K562 (cell line): ENCODE measurements at regions not wholly inside any gene's neighbourhood (a gene's known extent, or its start where the extent isn't known, plus 50 kb on each side); places are given as distances from the start of the nearest gene placed in this dataset.

Source experiments
- ATAC-seq: fragments of 200-7000 bp; cut with Tn5 transposase; 3 replicates; pipeline ENCODE4 v1.9.1; 2020; ENCODE audit warnings: moderate library complexity
- BruUV-seq: library from RNA; stranded (reverse); fragments of 400-500 nt; replicated peaks from 2 replicates; lab custom pipeline; 2021; lab: Mats Ljungman, UMichigan
- CTCF ChIA-PET: fragments of 300-600 bp; formaldehyde crosslinking; extraction: SDS; loops from one replicate; lab custom pipeline; 2021; ENCODE audit warnings: low intra/inter-chr PET ratio; lab: Yijun Ruan, JAX
- POLR2A ChIA-PET: fragments of 300-600, 350-650 bp; sonication (Branson Sonifier 250); formaldehyde crosslinking; extraction: SDS; loops from one replicate; lab custom pipeline; 2021; ENCODE audit warnings: antibody characterized with exemption, inconsistent platforms; lab: Yijun Ruan, JAX
- DNase-seq, 4 experiments: peaks; one replicate each; pipeline versions ENCODE4 v3.0.0 to v3.0.0-alpha.2; 2011 to 2018; ENCODE audit warnings: low spot score in 3 of 4, mixed read lengths in 3 of 4; ENCODE audit errors: extremely low read depth in 1 of 4
- FAIRE-seq: peaks from 2 replicates; lab custom pipeline; 2011; peaks lifted over from hg19 to GRCh38; lab: Jason Lieb, UNC
- H2AFZ ChIP-seq: 2 replicates; pipeline ENCODE4 v1.6.0; 2011; ENCODE audit warnings: low read depth, low read length, control low read depth, inconsistent platforms
- H3K27ac ChIP-seq: fragments of 200-600 bp; 3 replicates; pipeline ENCODE4 v1.8.0; 2011; ENCODE audit warnings: low read depth, mild to moderate bottlenecking, control low read depth, inconsistent platforms, low read length, moderate library complexity, mixed read lengths; ENCODE audit errors: extremely low read depth
- H3K27me3 ChIP-seq, 2 experiments: fragments of 300-600 bp in 1 of 2; 2 replicates in 1 of 2; 3 replicates in 1 of 2; pipeline versions ENCODE4 v1.6.0 to v1.8.0; 2011; ENCODE audit warnings: inconsistent platforms in 2 of 2, low read length in 2 of 2, mild to moderate bottlenecking in 1 of 2, mixed read lengths in 1 of 2, moderate library complexity in 1 of 2; ENCODE audit not compliant: control insufficient read depth in 2 of 2, insufficient read depth in 2 of 2
- H3K36me3 ChIP-seq: fragments of 300-600 bp; 3 replicates; pipeline ENCODE4 v1.8.0; 2011; ENCODE audit warnings: mild to moderate bottlenecking, low read length, inconsistent platforms; ENCODE audit not compliant: control insufficient read depth, insufficient read depth
- H3K4me1 ChIP-seq, 2 experiments: fragments of 200-600 bp in 1 of 2; replicated peaks in 1 of 2; 2 replicates in 1 of 2; 3 replicates in 1 of 2; pipeline versions ENCODE4 v1.5.1 to v1.8.0; 2011; ENCODE audit warnings: inconsistent platforms in 2 of 2, low read length in 2 of 2, mild to moderate bottlenecking in 1 of 2, mixed read lengths in 1 of 2, moderate library complexity in 1 of 2; ENCODE audit not compliant: control insufficient read depth in 2 of 2, insufficient read depth in 2 of 2
- H3K4me2 ChIP-seq: 2 replicates; pipeline ENCODE4 v1.6.1; 2011; ENCODE audit warnings: low read length, control low read depth, inconsistent platforms, mixed read lengths; ENCODE audit not compliant: insufficient read depth
- H3K4me3 ChIP-seq: fragments of 200-600 bp; sonication (generic), shearing (Covaris generic); 2 replicates; pipeline ENCODE4 v1.5.1; 2016; ENCODE audit warnings: control low read depth, inconsistent platforms
- H3K79me2 ChIP-seq: fragments of 200-600 bp; 3 replicates; pipeline ENCODE4 v1.8.0; 2011; ENCODE audit warnings: low read length, inconsistent platforms; ENCODE audit not compliant: control insufficient read depth, insufficient read depth
- H3K9ac ChIP-seq, 2 experiments: 2 replicates each; pipeline versions ENCODE4 v1.6.0 to v1.6.1; 2011; ENCODE audit warnings: low read depth in 2 of 2, low read length in 2 of 2, control low read depth in 1 of 2, inconsistent platforms in 1 of 2, mild to moderate bottlenecking in 1 of 2, mixed read lengths in 1 of 2; ENCODE audit not compliant: insufficient read depth in 1 of 2
- H3K9me1 ChIP-seq: one replicate; pipeline ENCODE4 v1.6.0; 2011; ENCODE audit warnings: inconsistent platforms, mild to moderate bottlenecking, low read length, moderate library complexity; ENCODE audit not compliant: control insufficient read depth, insufficient read depth
- H3K9me3 ChIP-seq: replicated peaks from 2 replicates; pipeline ENCODE4 v1.5.1; 2011; ENCODE audit warnings: low read depth, low read length, inconsistent platforms; ENCODE audit not compliant: control insufficient read depth, insufficient read depth
- H4K20me1 ChIP-seq: replicated peaks from 2 replicates; pipeline ENCODE4 v1.6.1; 2011; ENCODE audit warnings: low read length, inconsistent platforms, mixed read lengths; ENCODE audit not compliant: control insufficient read depth, insufficient read depth
- CTBP1 ChIP-seq: fragments of 450-650 bp; IDR thresholded peaks from 2 replicates; pipeline ENCODE4 v1.6.1; 2016; ENCODE audit warnings: borderline replicate concordance
- FOXP1 ChIP-seq: sonication (generic); formaldehyde crosslinking; IDR thresholded peaks from 2 replicates; pipeline ENCODE4 v1.8.0; 2022; ENCODE audit warnings: mild to moderate bottlenecking, missing genetic modification reagents
- HDAC6 ChIP-seq: IDR thresholded peaks from 2 replicates; pipeline ENCODE4 v1.6.1; 2012; ENCODE audit warnings: low read depth, mild to moderate bottlenecking, control low read depth, inconsistent platforms, low read length, moderate library complexity
- HEY1 ChIP-seq: fragments of 250-450 bp; sonication (Bioruptor Pico); IDR thresholded peaks from 2 replicates; pipeline ENCODE4 v1.5.0; 2020; ENCODE audit warnings: mild to moderate bottlenecking, moderate library complexity, borderline replicate concordance
- MXI1 ChIP-seq: IDR thresholded peaks from 2 replicates; pipeline ENCODE4 v1.6.1; 2011; ENCODE audit warnings: low read depth, mild to moderate bottlenecking, improper control_type of control experiment, low read length
- POLR2G ChIP-seq: fragments of 200-400 bp; formaldehyde crosslinking; IDR thresholded peaks from 2 replicates; pipeline ENCODE4 v1.6.1; 2017; ENCODE audit warnings: low read depth, mild to moderate bottlenecking, antibody characterized with exemption, low read length, moderate library complexity
- PTRF ChIP-seq: fragments of 450-650 bp; IDR thresholded peaks from 2 replicates; pipeline ENCODE4 v1.6.1; 2016; ENCODE audit warnings: mild to moderate bottlenecking, missing genetic modification characterization, missing compliant biosample characterization
- RAD21 ChIP-seq, 2 experiments: fragments of 250-450 bp in 1 of 2; fragments of 450-650 bp in 1 of 2; sonication (Bioruptor Pico) in 1 of 2; formaldehyde crosslinking in 1 of 2; IDR thresholded peaks in 1 of 2; conservative IDR thresholded peaks in 1 of 2; 2 replicates each; pipeline versions ENCODE4 v1.4.0 to v1.8.0; 2020 to 2022; ENCODE audit warnings: mild to moderate bottlenecking in 2 of 2, moderate library complexity in 1 of 2
- SMARCE1 ChIP-seq: fragments of 450-650 bp; IDR thresholded peaks from 2 replicates; pipeline ENCODE4 v1.7.1; 2016; ENCODE audit warnings: mild to moderate bottlenecking
- ZBED1 ChIP-seq: IDR thresholded peaks from 2 replicates; pipeline ENCODE4 v1.6.1; 2014
- ZC3H11A ChIP-seq: IDR thresholded peaks from 2 replicates; pipeline ENCODE4 v1.6.1; 2012; ENCODE audit warnings: low read depth, low read length, improper control_type of control experiment
- ZNF274 ChIP-seq: IDR thresholded peaks from 2 replicates; pipeline ENCODE4 v1.6.1; 2011; ENCODE audit warnings: low read depth, mild to moderate bottlenecking, low read length, moderate library complexity, borderline replicate concordance
- ZNF41 ChIP-seq: fragments of 250-450 bp; sonication (Bioruptor Pico); conservative IDR thresholded peaks from 2 replicates; pipeline ENCODE4 v1.4.0; 2020; ENCODE audit warnings: mild to moderate bottlenecking
- ZNF583 ChIP-seq: fragments of 250-450 bp; sonication (Bioruptor Pico); IDR thresholded peaks from 2 replicates; pipeline ENCODE4 v1.4.0; 2020
- ZNF76 ChIP-seq: fragments of 250-450 bp; sonication (Bioruptor Pico); IDR thresholded peaks from 2 replicates; pipeline ENCODE4 v1.4.0; 2020; ENCODE audit warnings: mild to moderate bottlenecking, moderate library complexity, borderline replicate concordance
- ZSCAN29 ChIP-seq: fragments of 450-650 bp; IDR thresholded peaks from 2 replicates; pipeline ENCODE4 v1.6.1; 2017
- WGBS: fragments of 100-300 bp; shearing (Covaris generic); methylation state at CpG from one replicate; pipeline ENCODE4 v1.1.6; 2016; ENCODE audit warnings: low coverage, mixed read lengths; ENCODE audit not compliant: insufficient coverage; ENCODE audit errors: missing lambda C conversion rate; 5-methylcytosine and 5-hydroxymethylcytosine counted together
- in situ Hi-C: fragments of 300-500 bp; cut with MboI; formaldehyde crosslinking; loops from 4 replicates; pipeline ENCODE4 v1.15.0; 2018; ENCODE audit warnings: inconsistent platforms, mixed read lengths
- intact Hi-C: fragments of 100-400 bp; cut with micrococcal nuclease; formaldehyde crosslinking; loops from 2 replicates; pipeline ENCODE4 v1.14.2; 2022
- TF ChIP-seq, protein P1 (sequence below): sonication (generic); formaldehyde crosslinking; IDR thresholded peaks from 2 replicates; pipeline ENCODE4 v1.8.0; 2022; ENCODE audit warnings: mild to moderate bottlenecking, missing genetic modification reagents
- TF ChIP-seq, protein P2 (sequence below): fragments of 250-450 bp; sonication (Bioruptor Pico); IDR thresholded peaks from 2 replicates; pipeline ENCODE4 v1.8.0; 2021; ENCODE audit warnings: mild to moderate bottlenecking, moderate library complexity

DNA sequence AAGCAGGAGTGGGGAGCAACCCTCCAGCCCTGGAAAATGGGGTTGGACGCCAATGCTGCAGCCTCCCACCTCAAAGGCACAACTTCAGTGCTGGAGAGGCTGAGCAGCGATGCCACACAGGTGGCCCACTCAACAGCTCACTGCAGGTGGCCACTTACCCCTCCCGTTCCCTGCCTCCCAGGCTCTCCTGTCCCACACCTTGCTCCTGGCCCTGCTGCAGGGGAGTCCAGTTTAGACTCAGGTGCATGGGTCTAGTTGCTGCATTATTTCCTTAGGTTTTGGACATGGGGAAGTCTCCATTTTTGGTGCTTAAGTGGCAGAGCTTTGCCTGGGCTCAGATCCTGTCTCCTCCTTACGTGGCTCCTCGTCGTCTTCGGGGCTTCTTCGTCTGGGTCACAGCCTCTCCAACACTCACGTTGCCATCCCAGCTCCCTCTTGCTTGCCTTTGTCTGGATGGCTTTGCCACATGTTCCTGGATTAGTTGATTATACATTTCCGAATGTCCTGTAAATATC lies 898.3 kb downstream of the BRD1 start:
- Histone ChIP-seq H3K27ac (no peak overlapping the region), H3K4me1 (no peaks in the 10 kb centered on the region), H3K9me3 (no peaks in the 10 kb centered on the region), H3K4me3 (no peak overlapping the region), H3K4me2 (no peak overlapping the region), H3K9ac (no peak overlapping the region), H2AFZ (no peak overlapping the region), H3K36me3 (no peaks in the 10 kb centered on the region), H3K27me3 (peaks cover 0 to 11% of the 10 kb centered on the region in 2 experiments; a peak in 1 of 5 replicates), H3K79me2 (no peaks in the 10 kb centered on the region), H3K9me1 (no peaks in the 10 kb centered on the region), H4K20me1 (no peaks in the 10 kb centered on the region)
- no peak for ATAC-seq
- no peak for FAIRE-seq
- WGBS = 0% methylated on average over 9 of the region's 10 CpGs
- in situ Hi-C loops (no loop called here), intact Hi-C loops (no loop called here)
- ChIA-PET POLR2A (no interaction called here), CTCF (no interaction called here)
- DNase-seq = no peak
- no peak for TF ChIP-seq CTBP1
- TF ChIP-seq HEY1 = no peak
- TF ChIP-seq ZNF583 (CRISPR knock-in tag) = no peak
- no peak for TF ChIP-seq ZBED1
- TF ChIP-seq, protein P1, sequence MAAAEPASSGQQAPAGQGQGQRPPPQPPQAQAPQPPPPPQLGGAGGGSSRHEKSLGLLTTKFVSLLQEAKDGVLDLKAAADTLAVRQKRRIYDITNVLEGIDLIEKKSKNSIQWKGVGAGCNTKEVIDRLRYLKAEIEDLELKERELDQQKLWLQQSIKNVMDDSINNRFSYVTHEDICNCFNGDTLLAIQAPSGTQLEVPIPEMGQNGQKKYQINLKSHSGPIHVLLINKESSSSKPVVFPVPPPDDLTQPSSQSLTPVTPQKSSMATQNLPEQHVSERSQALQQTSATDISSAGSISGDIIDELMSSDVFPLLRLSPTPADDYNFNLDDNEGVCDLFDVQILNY (CRISPR knock-in tag) = no peak
- no peak for TF ChIP-seq ZC3H11A
- no peak for TF ChIP-seq MXI1
- no peak for TF ChIP-seq ZSCAN29
- TF ChIP-seq PTRF (tag) = no peak
- TF ChIP-seq, protein P2, sequence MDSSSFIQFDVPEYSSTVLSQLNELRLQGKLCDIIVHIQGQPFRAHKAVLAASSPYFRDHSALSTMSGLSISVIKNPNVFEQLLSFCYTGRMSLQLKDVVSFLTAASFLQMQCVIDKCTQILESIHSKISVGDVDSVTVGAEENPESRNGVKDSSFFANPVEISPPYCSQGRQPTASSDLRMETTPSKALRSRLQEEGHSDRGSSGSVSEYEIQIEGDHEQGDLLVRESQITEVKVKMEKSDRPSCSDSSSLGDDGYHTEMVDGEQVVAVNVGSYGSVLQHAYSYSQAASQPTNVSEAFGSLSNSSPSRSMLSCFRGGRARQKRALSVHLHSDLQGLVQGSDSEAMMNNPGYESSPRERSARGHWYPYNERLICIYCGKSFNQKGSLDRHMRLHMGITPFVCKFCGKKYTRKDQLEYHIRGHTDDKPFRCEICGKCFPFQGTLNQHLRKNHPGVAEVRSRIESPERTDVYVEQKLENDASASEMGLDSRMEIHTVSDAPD (CRISPR knock-in tag) = no peak
- no peak for TF ChIP-seq ZNF76 (CRISPR knock-in tag)
- no peak for TF ChIP-seq SMARCE1
- TF ChIP-seq ZNF274 = no peak
- no peak for TF ChIP-seq ZNF41 (CRISPR knock-in tag)
- TF ChIP-seq POLR2G = no peak
- no peak for TF ChIP-seq RAD21 (CRISPR knock-in tag; conservative IDR thresholded peaks at IDR 0.05 in 1 of 2, IDR thresholded peaks at IDR 0.05 in 1 of 2)
- no peak for TF ChIP-seq HDAC6
- no peak for TF ChIP-seq FOXP1 (CRISPR knock-in tag)
- BruUV-seq = no TSS peak
